Lower leg skin (tissue), 3 donors: ENCODE measurements at regions not wholly inside any gene's neighbourhood (a gene's known extent, or its start where the extent isn't known, plus 50 kb on each side); places are given as distances from the start of the nearest gene placed in this dataset.

ENCODE experiments used
- CTCF ChIP-seq, 3 donors: fragments of 450-650 bp; IDR thresholded peaks; one replicate each; pipeline ENCODE4 v1.5.1; 2016; ENCODE audit warnings: antibody characterized with exemption in 3 of 3, mild to moderate bottlenecking in 3 of 3, moderate library complexity in 2 of 3
- POLR2A ChIP-seq, 2 donors: fragments of 450-650 bp; IDR thresholded peaks; one replicate each; pipeline ENCODE4 v1.6.1; 2016 to 2017; ENCODE audit warnings: antibody characterized with exemption in 2 of 2, mild to moderate bottlenecking in 1 of 2, moderate library complexity in 1 of 2

DNA sequence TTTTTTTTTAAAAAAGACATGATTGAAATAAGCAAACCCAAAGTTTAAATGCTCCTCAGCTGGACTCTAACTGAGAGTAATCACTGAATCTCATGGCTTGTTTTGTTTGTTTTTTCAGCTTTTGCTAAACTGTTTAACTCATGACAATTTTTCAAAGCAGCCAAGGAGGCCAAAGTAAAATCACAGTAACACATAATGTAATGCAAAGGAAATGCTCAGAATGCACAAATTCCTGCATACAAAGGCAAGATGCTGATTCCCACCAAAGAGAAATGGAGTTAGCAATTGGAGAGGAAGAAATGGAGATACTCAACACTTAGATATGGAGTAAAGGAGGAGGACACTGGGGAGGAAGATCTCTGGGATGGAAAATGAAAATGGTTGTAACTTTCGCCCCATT is 126.2 kb upstream of the SOX5 start:
- TF ChIP-seq CTCF (IDR thresholded peaks at IDR 0.05) (no peak), POLR2A (IDR thresholded peaks at IDR 0.05) (no peak)
